ENCODE measurements at regions not wholly inside any gene's neighbourhood (a gene's known extent, or its start where the extent isn't known, plus 50 kb on each side); places are given as distances from the start of the nearest gene placed in this dataset.

GRCh38 chr11:2074266-2074825 is 64.8 kb downstream of the IGF2 start (continued):
- TF ChIP-seq PITX1 (CRISPR knock-in tag; IDR thresholded peaks at IDR 0.05) (no peak), ZNF263 (CRISPR knock-in tag; IDR thresholded peaks at IDR 0.05) (no peak), FOXJ3 (CRISPR knock-in tag; IDR thresholded peaks at IDR 0.05; ENCODE audit: borderline replicate concordance) (no peak), SMC3 (IDR thresholded peaks at IDR 0.05; ENCODE audit: low read length) (peak; percentile 36; the same call in 1 of the 2 replicates), MYPOP (CRISPR knock-in tag; IDR thresholded peaks at IDR 0.05) (no peak), SRSF9 (IDR thresholded peaks at IDR 0.05; ENCODE audit: borderline replicate concordance, insufficient read depth, low read depth, low read length, poor library complexity, severe bottlenecking) (no peak), SKIL (CRISPR knock-in tag; IDR thresholded peaks at IDR 0.05; ENCODE audit: borderline replicate concordance) (no peak), ZNF619 (CRISPR knock-in tag; IDR thresholded peaks at IDR 0.05) (no peak), TOPORS (CRISPR knock-in tag; IDR thresholded peaks at IDR 0.05) (no peak), RFX3 (CRISPR knock-in tag; IDR thresholded peaks at IDR 0.05) (no peak), UBTF (CRISPR knock-in tag; IDR thresholded peaks at IDR 0.05) (no peak), MTERF4 (CRISPR knock-in tag; IDR thresholded peaks at IDR 0.05) (no peak), SSRP1 (CRISPR knock-in tag; IDR thresholded peaks at IDR 0.05) (no peak), THAP11 (CRISPR knock-in tag; IDR thresholded peaks at IDR 0.05) (no peak), BRCA1 (CRISPR knock-in tag; IDR thresholded peaks at IDR 0.05) (no peak), FOXP4 (CRISPR knock-in tag; IDR thresholded peaks at IDR 0.05) (no peak), ZNF564 (CRISPR knock-in tag; IDR thresholded peaks at IDR 0.05) (no peak), PPARG (CRISPR knock-in tag; conservative IDR thresholded peaks at IDR 0.05) (no peak), ZIK1 (CRISPR knock-in tag; IDR thresholded peaks at IDR 0.05; ENCODE audit: borderline replicate concordance, low read depth) (no peak), ATF7-NPFF (CRISPR knock-in tag; IDR thresholded peaks at IDR 0.05; ENCODE audit: low read depth) (no peak), NCOA2 (CRISPR knock-in tag; IDR thresholded peaks at IDR 0.05) (no peak), ZNF747 (CRISPR knock-in tag; IDR thresholded peaks at IDR 0.05; ENCODE audit: borderline replicate concordance) (no peak), ZNF790 (CRISPR knock-in tag; IDR thresholded peaks at IDR 0.05; ENCODE audit: borderline replicate concordance) (no peak)
